DOHH2 (cell line): ENCODE measurements at regions not wholly inside any gene's neighbourhood (a gene's known extent, or its start where the extent isn't known, plus 50 kb on each side); places are given as distances from the start of the nearest gene placed in this dataset.
"Not testable (repeated sequence)": the region's sequence is repeated elsewhere in the genome, so short reads cannot be mapped to it uniquely, and the experiment has no call there.

Experiments used
- H3F3A ChIP-seq: fragments of 200-600 bp; sonication (generic), shearing (Covaris generic); 2 replicates; pipeline ENCODE4 v1.6.0; 2016; ENCODE audit warnings: antibody characterized with exemption, mild to moderate bottlenecking; ENCODE audit not compliant: control insufficient read depth, insufficient read depth
- H3K27ac ChIP-seq: fragments of 200-600 bp; sonication (generic); 2 replicates; pipeline ENCODE4 v1.5.1; 2014; ENCODE audit warnings: low read depth, mild to moderate bottlenecking, low read length, moderate library complexity
- H3K27me3 ChIP-seq: fragments of 200-600 bp; sonication (generic); 2 replicates; pipeline ENCODE4 v1.6.1; 2014; ENCODE audit warnings: mild to moderate bottlenecking, low read length, mixed read lengths; ENCODE audit not compliant: control insufficient read depth
- H3K36me3 ChIP-seq: fragments of 200-600 bp; sonication (generic); 2 replicates; pipeline ENCODE4 v1.6.1; 2014; ENCODE audit warnings: mild to moderate bottlenecking, low read length, moderate library complexity, mixed read lengths; ENCODE audit not compliant: control insufficient read depth
- H3K4me1 ChIP-seq: fragments of 200-600 bp; sonication (generic); 2 replicates; pipeline ENCODE4 v1.6.1; 2014; ENCODE audit warnings: mild to moderate bottlenecking, low read length, mixed read lengths; ENCODE audit not compliant: control insufficient read depth
- H3K4me2 ChIP-seq: fragments of 200-600 bp; sonication (generic); 2 replicates; pipeline ENCODE4 v1.6.0; 2014; ENCODE audit warnings: mild to moderate bottlenecking, low read length, moderate library complexity
- H3K4me3 ChIP-seq: fragments of 200-600 bp; sonication (generic); 2 replicates; pipeline ENCODE4 v1.5.1; 2014; ENCODE audit warnings: mild to moderate bottlenecking, low read length, mixed read lengths
- H3K79me2 ChIP-seq: fragments of 200-600 bp; sonication (generic); 2 replicates; pipeline ENCODE4 v1.6.1; 2014; ENCODE audit warnings: mild to moderate bottlenecking, low read length, mixed read lengths; ENCODE audit not compliant: control insufficient read depth
- H3K9me2 ChIP-seq: fragments of 200-600 bp; sonication (generic); replicated peaks from 2 replicates; pipeline ENCODE4 v1.6.1; 2014; ENCODE audit warnings: mild to moderate bottlenecking, low read length, mixed read lengths; ENCODE audit not compliant: control insufficient read depth
- H3K9me3 ChIP-seq: fragments of 200-600 bp; sonication (generic); 2 replicates; pipeline ENCODE4 v1.6.1; 2014; ENCODE audit warnings: antibody characterized with exemption, low read length, mixed read lengths; ENCODE audit not compliant: control insufficient read depth, insufficient read depth
- H4K20me1 ChIP-seq: fragments of 200-600 bp; sonication (generic); 2 replicates; pipeline ENCODE4 v1.6.0; 2014; ENCODE audit warnings: low read depth, mild to moderate bottlenecking, antibody characterized with exemption, low read length, moderate library complexity; ENCODE audit not compliant: control insufficient read depth, insufficient read depth
- CTCF ChIP-seq: fragments of 200-600 bp; sonication (generic); IDR thresholded peaks from one replicate; pipeline ENCODE4 v1.5.1; 2014; ENCODE audit warnings: antibody characterized with exemption, mild to moderate bottlenecking, low read depth, low read length; ENCODE audit not compliant: poor library complexity, severe bottlenecking
- EZH2phosphoT487 ChIP-seq: fragments of 200-600 bp; sonication (generic); IDR thresholded peaks from 2 replicates; pipeline ENCODE4 v1.6.1; 2017; ENCODE audit warnings: borderline replicate concordance, mild to moderate bottlenecking, antibody characterized with exemption, low read length, moderate library complexity, mixed read lengths

GRCh38 chr2:187034434-187034833, 185.5 kb upstream of the ZSWIM2 start:
- H3K36me3 ChIP-seq = no peaks in the 10 kb centered on the region
- no peaks in the 10 kb centered on the region for H3K4me1 ChIP-seq
- no peaks in the 10 kb centered on the region for H4K20me1 ChIP-seq
- H3K79me2 ChIP-seq = no peaks in the 10 kb centered on the region
- H3K4me3 ChIP-seq = no peak overlapping the region
- no peaks in the 10 kb centered on the region for H3K9me2 ChIP-seq
- H3F3A ChIP-seq = no peaks in the 10 kb centered on the region
- TF ChIP-seq EZH2phosphoT487 (no peak), CTCF (no peak)
- H3K4me2 ChIP-seq = no peak overlapping the region
- no peaks in the 10 kb centered on the region for H3K27me3 ChIP-seq
- H3K9me3 ChIP-seq = no peaks in the 10 kb centered on the region
- no peak overlapping the region for H3K27ac ChIP-seq

- Histone ChIP-seq H3K36me3 (no peaks in the 10 kb centered on the region), H3K4me3 (no peak overlapping the region), H3K79me2 (no peaks in the 10 kb centered on the region), H3K9me2 (no peaks in the 10 kb centered on the region), H3K9me3 (no peaks in the 10 kb centered on the region), H4K20me1 (no peaks in the 10 kb centered on the region), H3K4me1 (no peaks in the 10 kb centered on the region), H3K27me3 (no peaks in the 10 kb centered on the region), H3F3A (no peaks in the 10 kb centered on the region), H3K27ac (no peak overlapping the region), H3K4me2 (no peak overlapping the region)
- no peak for TF ChIP-seq CTCF
- no peak for TF ChIP-seq EZH2phosphoT487
Measured at GRCh38 chr2:187024739-187025138, 175.8 kb upstream of the ZSWIM2 start.

GRCh38 chr2:187023996-187024395, 175.0 kb upstream of the ZSWIM2 start:
- H3K9me3 ChIP-seq, H3K4me3 ChIP-seq, H4K20me1 ChIP-seq, H3K9me2 ChIP-seq, H3K27ac ChIP-seq, H3F3A ChIP-seq, H3K4me1 ChIP-seq, H3K79me2 ChIP-seq, H3K4me2 ChIP-seq, H3K27me3 ChIP-seq, H3K36me3 ChIP-seq: not testable (repeated sequence)

GRCh38 chr2:187017438-187017837, 168.5 kb upstream of the ZSWIM2 start:
- Histone ChIP-seq H3K79me2 (no peaks in the 10 kb centered on the region), H3K9me2 (no peaks in the 10 kb centered on the region), H3K27me3 (no peaks in the 10 kb centered on the region), H3K4me1 (no peaks in the 10 kb centered on the region), H3K27ac (no peak overlapping the region), H4K20me1 (no peaks in the 10 kb centered on the region), H3K4me2 (no peak overlapping the region), H3K4me3 (no peak overlapping the region), H3F3A (no peaks in the 10 kb centered on the region), H3K9me3 (no peaks in the 10 kb centered on the region), H3K36me3 (no peaks in the 10 kb centered on the region)
- TF ChIP-seq EZH2phosphoT487 (no peak), CTCF (no peak)
